Cardiac muscle cell (in vitro differentiated cells and primary cell): ENCODE measurements at regions not wholly inside any gene's neighbourhood (a gene's known extent, or its start where the extent isn't known, plus 50 kb on each side); places are given as distances from the start of the nearest gene placed in this dataset.

Experiments used
- DNase-seq, 2 donors: peaks; one replicate each; pipeline versions ENCODE4 v3.0.0 to v3.0.0-alpha.2; 2010 to 2017; ENCODE audit warnings: low read depth in 1 of 2, low spot score in 1 of 2
- H3K27ac ChIP-seq: fragments of 200-600 bp; sonication (generic); 2 replicates; pipeline ENCODE4 v1.5.1; 2016
- H3K27me3 ChIP-seq: fragments of 200-600 bp; sonication (generic); 2 replicates; pipeline ENCODE4 v1.6.0; 2016; ENCODE audit warnings: control low read depth
- H3K36me3 ChIP-seq: fragments of 200-600 bp; sonication (generic); 2 replicates; pipeline ENCODE4 v1.5.1; 2016; ENCODE audit warnings: control low read depth
- H3K4me1 ChIP-seq: fragments of 200-600 bp; sonication (generic); 2 replicates; pipeline ENCODE4 v1.8.1; 2017; ENCODE audit warnings: low read depth, mild to moderate bottlenecking, mixed run types
- H3K4me3 ChIP-seq: fragments of 200-600 bp; sonication (generic); 2 replicates; pipeline ENCODE4 v1.5.1; 2016; ENCODE audit warnings: mild to moderate bottlenecking
- H3K9me3 ChIP-seq: fragments of 200-600 bp; sonication (generic); 2 replicates; pipeline ENCODE4 v1.5.1; 2017; ENCODE audit warnings: low read depth, mild to moderate bottlenecking, control low read depth
- CTCF ChIP-seq: IDR thresholded peaks from 2 replicates; pipeline ENCODE4 v1.5.1; 2012; ENCODE audit warnings: low read depth, mild to moderate bottlenecking, low read length

GRCh38 chr6:43878127-43878634 is 108.2 kb downstream of the VEGFA start:
- DNase-seq: no peak
- Histone ChIP-seq H3K27me3 (no peaks in the 10 kb centered on the region), H3K4me1 (peaks cover 30% of the 10 kb centered on the region), H3K4me3 (no peak overlapping the region), H3K27ac (no peak overlapping the region), H3K9me3 (no peaks in the 10 kb centered on the region), H3K36me3 (no peaks in the 10 kb centered on the region)
- TF ChIP-seq CTCF: no peak

- H3K36me3 ChIP-seq: no peaks in the 10 kb centered on the region
- DNase-seq: no peak
- H3K4me1 ChIP-seq: peaks cover 35% of the 10 kb centered on the region
- TF ChIP-seq CTCF: no peak
- H3K27ac ChIP-seq: no peak overlapping the region
- H3K27me3 ChIP-seq: no peaks in the 10 kb centered on the region
- H3K9me3 ChIP-seq: no peaks in the 10 kb centered on the region
- H3K4me3 ChIP-seq: no peak overlapping the region
Observed at GRCh38 chr6:43877463-43878126, 107.6 kb downstream of the VEGFA start.

- no peaks in the 10 kb centered on the region for H3K36me3 ChIP-seq
- no peaks in the 10 kb centered on the region for H3K27me3 ChIP-seq
- peak overlapping the region; percentile 32 for H3K27ac ChIP-seq
- peaks cover 35% of the 10 kb centered on the region for H3K4me1 ChIP-seq
- TF ChIP-seq CTCF: no peak
- H3K9me3 ChIP-seq: no peaks in the 10 kb centered on the region
- no peak for DNase-seq
- H3K4me3 ChIP-seq: no peak overlapping the region
Observed at GRCh38 chr6:43877036-43877435, 107.0 kb downstream of the VEGFA start.

GRCh38 chr6:43876602-43877001 is 106.6 kb downstream of the VEGFA start:
- H3K27me3 ChIP-seq: no peaks in the 10 kb centered on the region
- no peaks in the 10 kb centered on the region for H3K9me3 ChIP-seq
- no peak for TF ChIP-seq CTCF
- H3K27ac ChIP-seq: peak overlapping the region; percentile 32
- H3K36me3 ChIP-seq: no peaks in the 10 kb centered on the region
- peaks cover 39% of the 10 kb centered on the region for H3K4me1 ChIP-seq
- no peak overlapping the region for H3K4me3 ChIP-seq
- no peak for DNase-seq

- no peaks in the 10 kb centered on the region for H3K9me3 ChIP-seq
- no peaks in the 10 kb centered on the region for H3K36me3 ChIP-seq
- H3K27me3 ChIP-seq: no peaks in the 10 kb centered on the region
- peaks cover 45% of the 10 kb centered on the region for H3K4me1 ChIP-seq
- TF ChIP-seq CTCF: no peak
- H3K27ac ChIP-seq: peak overlapping the region; percentile 32
- H3K4me3 ChIP-seq: no peak overlapping the region
- no peak for DNase-seq
Observed at GRCh38 chr6:43875849-43876572, 106.0 kb downstream of the VEGFA start.
